ENCODE measurements at regions not wholly inside any gene's neighbourhood (a gene's known extent, or its start where the extent isn't known, plus 50 kb on each side); places are given as distances from the start of the nearest gene placed in this dataset.
"Not testable (repeated sequence)": the region's sequence is repeated elsewhere in the genome, so short reads cannot be mapped to it uniquely, and the experiment has no call there.

DNA sequence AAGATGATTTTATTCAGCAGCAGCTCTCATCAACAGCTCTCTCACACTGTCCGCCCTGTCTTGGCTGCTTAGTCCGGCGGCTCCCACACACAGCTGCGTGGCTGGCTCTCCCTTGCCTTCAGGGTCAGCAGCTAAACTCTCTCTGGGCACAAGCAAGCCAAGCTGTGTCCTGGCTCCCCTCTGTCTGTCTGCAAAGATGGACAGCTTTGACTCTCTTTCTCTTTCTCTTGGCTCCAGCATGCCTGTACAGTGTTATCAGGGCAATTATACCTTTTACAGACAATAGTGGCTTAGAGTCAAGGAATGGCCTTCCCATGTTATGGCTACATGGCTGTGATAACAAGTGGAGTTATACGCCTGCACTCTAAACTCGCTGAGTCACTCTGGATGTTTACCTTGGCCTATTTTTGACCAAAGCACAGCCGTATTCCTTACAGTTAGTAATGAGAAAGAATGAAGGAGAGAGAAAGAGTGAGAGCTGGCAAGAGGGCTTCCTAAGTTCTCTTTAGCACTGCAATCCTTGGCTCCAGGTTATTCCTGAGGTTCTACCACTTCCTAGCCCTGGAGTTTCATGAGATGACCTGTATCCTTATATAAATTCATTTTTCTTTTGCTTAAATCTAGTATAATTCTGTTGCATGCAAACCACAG lies 59.9 kb upstream of the ZSWIM5 start:
- Histone ChIP-seq H3K27me3 (no peaks in the 10 kb centered on the region), H3K4me1 (peaks cover 16 to 22% (median 18%) of the 10 kb centered on the region in 4 donors), H3K27ac (peak overlapping the region; percentile 71 to 82 (median 77)), H3K9me3 (peaks cover 0 to 9% (median 4%) of the 10 kb centered on the region in 4 donors), H3K4me3 (no peak overlapping the region), H3K36me3 (no peaks in the 10 kb centered on the region)
- peak; percentile 40 to 69 for DNase-seq
- WGBS, 5 donors: 12 to 41% (median 24%) methylated on average over 7 of the region's 7 CpGs
- intact Hi-C loops (cut with DNase I; ENCODE audit: low total_unique reads): no loop called here
- TF ChIP-seq, protein P1, sequence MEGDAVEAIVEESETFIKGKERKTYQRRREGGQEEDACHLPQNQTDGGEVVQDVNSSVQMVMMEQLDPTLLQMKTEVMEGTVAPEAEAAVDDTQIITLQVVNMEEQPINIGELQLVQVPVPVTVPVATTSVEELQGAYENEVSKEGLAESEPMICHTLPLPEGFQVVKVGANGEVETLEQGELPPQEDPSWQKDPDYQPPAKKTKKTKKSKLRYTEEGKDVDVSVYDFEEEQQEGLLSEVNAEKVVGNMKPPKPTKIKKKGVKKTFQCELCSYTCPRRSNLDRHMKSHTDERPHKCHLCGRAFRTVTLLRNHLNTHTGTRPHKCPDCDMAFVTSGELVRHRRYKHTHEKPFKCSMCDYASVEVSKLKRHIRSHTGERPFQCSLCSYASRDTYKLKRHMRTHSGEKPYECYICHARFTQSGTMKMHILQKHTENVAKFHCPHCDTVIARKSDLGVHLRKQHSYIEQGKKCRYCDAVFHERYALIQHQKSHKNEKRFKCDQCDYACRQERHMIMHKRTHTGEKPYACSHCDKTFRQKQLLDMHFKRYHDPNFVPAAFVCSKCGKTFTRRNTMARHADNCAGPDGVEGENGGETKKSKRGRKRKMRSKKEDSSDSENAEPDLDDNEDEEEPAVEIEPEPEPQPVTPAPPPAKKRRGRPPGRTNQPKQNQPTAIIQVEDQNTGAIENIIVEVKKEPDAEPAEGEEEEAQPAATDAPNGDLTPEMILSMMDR (IDR thresholded peaks at IDR 0.05): no peak
- TF ChIP-seq POLR2AphosphoS5 (IDR thresholded peaks at IDR 0.05): peak; percentile 49 to 84 (median 66)

DNA sequence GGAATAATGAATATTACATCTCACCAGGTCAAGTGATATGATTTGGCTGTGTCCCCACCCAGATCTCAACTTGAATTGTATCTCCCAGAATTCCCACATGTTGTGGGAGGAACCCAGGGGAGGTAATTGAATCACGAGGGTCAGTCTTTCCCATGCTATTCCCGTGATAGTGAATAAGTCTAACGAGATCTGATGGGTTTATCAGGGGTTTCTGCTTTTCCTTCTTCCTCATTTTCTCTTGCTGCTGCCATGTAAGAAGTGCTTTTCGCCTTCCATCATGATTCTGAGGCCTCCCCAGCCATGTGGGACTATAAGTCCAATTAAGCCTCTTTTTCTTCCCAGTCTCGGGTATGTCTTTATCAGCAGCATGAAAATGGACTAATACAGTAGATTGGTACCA lies 58.4 kb upstream of the HPDL start:
- peaks cover 16 to 22% (median 18%) of the 10 kb centered on the region in 4 donors for H3K4me1 ChIP-seq
- H3K4me3 ChIP-seq; H3K27me3 ChIP-seq; H3K36me3 ChIP-seq; H3K9me3 ChIP-seq; H3K27ac ChIP-seq; DNase-seq; intact Hi-C loops (cut with DNase I; ENCODE audit: low total_unique reads): not testable (repeated sequence)
- WGBS, 5 donors: 80 to 87% (median 82%) methylated on average over 5 of the region's 5 CpGs

DNA sequence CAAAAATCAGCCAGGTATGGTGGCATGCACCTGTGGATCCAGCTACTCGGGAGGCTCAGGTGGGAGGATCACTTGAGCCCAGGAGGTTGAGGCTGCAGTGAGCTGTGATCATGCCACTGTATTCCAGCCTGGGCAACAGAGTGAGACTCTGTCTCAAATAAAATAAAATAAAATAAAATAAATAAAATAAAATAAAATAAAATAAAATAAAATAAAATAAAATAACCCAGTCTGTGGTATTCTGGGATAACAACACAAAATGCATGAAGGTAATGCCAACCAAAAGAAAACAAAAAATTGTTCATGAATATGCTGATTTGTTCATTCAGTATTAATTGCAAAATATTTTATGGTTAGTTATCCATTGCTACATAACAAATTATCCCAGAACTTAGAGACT lies 54.4 kb upstream of the HPDL start:
- H3K9me3 ChIP-seq; H3K27me3 ChIP-seq; DNase-seq; intact Hi-C loops (cut with DNase I; ENCODE audit: low total_unique reads); H3K36me3 ChIP-seq; H3K4me1 ChIP-seq; H3K27ac ChIP-seq; H3K4me3 ChIP-seq: not testable (repeated sequence)
- WGBS, 5 donors: 93 to 100% (median 97%) methylated on average over 1 of the region's 1 CpG

DNA sequence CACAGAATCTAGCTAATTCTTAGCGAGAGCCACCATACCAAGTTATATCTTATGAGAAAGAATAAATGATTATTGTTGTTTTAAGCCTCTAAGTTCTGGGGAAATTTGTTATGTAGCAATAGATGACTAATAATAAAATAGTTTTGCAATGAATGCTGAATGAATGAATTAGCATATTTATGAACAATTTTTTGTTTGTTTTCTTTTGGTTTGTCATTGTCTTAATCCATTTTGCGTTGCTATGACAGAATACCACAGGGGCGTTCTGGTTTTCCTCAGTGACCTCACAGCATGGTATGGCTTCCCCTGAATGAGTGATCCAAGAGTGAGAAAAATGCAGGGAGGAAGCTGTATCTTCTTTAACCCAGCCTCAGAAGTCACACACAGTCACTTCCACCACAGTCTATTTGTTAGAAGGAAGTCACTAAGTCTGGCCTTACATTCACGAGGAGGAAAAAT lies 53.8 kb upstream of the HPDL start:
- no peak for DNase-seq
- Histone ChIP-seq H3K36me3 (no peaks in the 10 kb centered on the region), H3K4me1 (no peaks in the 10 kb centered on the region), H3K9me3 (no peaks in the 10 kb centered on the region), H3K27ac (no peak overlapping the region), H3K4me3 (no peak overlapping the region), H3K27me3 (no peaks in the 10 kb centered on the region)
- WGBS, 5 donors: 75 to 95% (median 88%) methylated on average over 4 of the region's 4 CpGs
- no peak for TF ChIP-seq POLR2AphosphoS5 (IDR thresholded peaks at IDR 0.05)
- TF ChIP-seq EP300 (IDR thresholded peaks at IDR 0.05): no peak
- TF ChIP-seq, protein P1 (IDR thresholded peaks at IDR 0.05): no peak
- intact Hi-C loops (cut with DNase I; ENCODE audit: low total_unique reads): no loop called here

DNA sequence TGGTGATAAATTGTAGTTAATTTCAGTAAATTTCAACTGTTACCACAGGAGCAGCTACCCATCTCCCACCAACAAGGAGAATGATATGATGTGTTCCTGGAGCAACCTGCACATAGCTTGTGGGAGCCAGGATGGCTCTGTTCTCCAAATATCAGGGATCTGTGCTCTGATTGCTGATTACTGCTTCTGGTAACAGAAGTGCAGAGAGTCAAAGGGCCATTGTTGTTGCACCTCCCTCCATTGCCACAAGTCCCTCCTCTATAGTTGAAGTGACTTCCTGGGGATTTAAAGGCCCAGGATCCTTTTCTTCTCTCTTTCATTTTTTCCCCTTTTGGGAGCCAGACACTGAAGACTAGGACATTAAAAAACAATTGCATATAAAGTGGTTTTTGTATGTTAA lies 51.6 kb upstream of the HPDL start:
- no peaks in the 10 kb centered on the region for H3K27me3 ChIP-seq
- intact Hi-C loops (cut with DNase I; ENCODE audit: low total_unique reads): no loop called here
- no peaks in the 10 kb centered on the region for H3K36me3 ChIP-seq
- H3K4me1 ChIP-seq: no peaks in the 10 kb centered on the region
- H3K9me3 ChIP-seq: no peaks in the 10 kb centered on the region
- TF ChIP-seq POLR2AphosphoS5 (IDR thresholded peaks at IDR 0.05) (no peak), POLR2A (IDR thresholded peaks at IDR 0.05) (no peak), EP300 (IDR thresholded peaks at IDR 0.05) (no peak)
- TF ChIP-seq, protein P1 (IDR thresholded peaks at IDR 0.05): no peak
- no peak overlapping the region for H3K4me3 ChIP-seq
- no peak for DNase-seq
- no peak overlapping the region for H3K27ac ChIP-seq
